HFFc6 (cell line): ENCODE measurements at regions not wholly inside any gene's neighbourhood (a gene's known extent, or its start where the extent isn't known, plus 50 kb on each side); places are given as distances from the start of the nearest gene placed in this dataset.
"Not testable (repeated sequence)": the region's sequence is repeated elsewhere in the genome, so short reads cannot be mapped to it uniquely, and the experiment has no call there.

Source experiments
- DNase-seq: peaks from one replicate; pipeline ENCODE4 v3.0.0-alpha.2; 2018
- H3K27ac Mint-ChIP-seq: 2 replicates; pipeline ENCODE4 v1.8.0; 2020; ENCODE audit warnings: mild to moderate bottlenecking, mixed read lengths
- H3K27me3 Mint-ChIP-seq: 2 replicates; pipeline ENCODE4 v1.8.0; 2021; ENCODE audit warnings: mild to moderate bottlenecking, moderate library complexity, mixed read lengths; ENCODE audit not compliant: insufficient read depth
- H3K36me3 Mint-ChIP-seq: 2 replicates; pipeline ENCODE4 v1.8.0; 2021; ENCODE audit warnings: low read depth, mixed read lengths
- H3K4me1 Mint-ChIP-seq: 2 replicates; pipeline ENCODE4 v1.8.0; 2020; ENCODE audit warnings: low read depth, mixed read lengths
- H3K4me3 Mint-ChIP-seq: 2 replicates; pipeline ENCODE4 v1.8.0; 2020; ENCODE audit warnings: mild to moderate bottlenecking, moderate library complexity, mixed read lengths
- H3K9me3 Mint-ChIP-seq: 2 replicates; pipeline ENCODE4 v1.8.0; 2020; ENCODE audit warnings: mild to moderate bottlenecking, mixed read lengths
- TF ChIP-seq, protein P1 (sequence below): fragments of 200-600 bp; sonication (generic); IDR thresholded peaks from 2 replicates; pipeline ENCODE4 v1.5.0; 2021; ENCODE audit warnings: antibody characterized with exemption, mild to moderate bottlenecking

DNA sequence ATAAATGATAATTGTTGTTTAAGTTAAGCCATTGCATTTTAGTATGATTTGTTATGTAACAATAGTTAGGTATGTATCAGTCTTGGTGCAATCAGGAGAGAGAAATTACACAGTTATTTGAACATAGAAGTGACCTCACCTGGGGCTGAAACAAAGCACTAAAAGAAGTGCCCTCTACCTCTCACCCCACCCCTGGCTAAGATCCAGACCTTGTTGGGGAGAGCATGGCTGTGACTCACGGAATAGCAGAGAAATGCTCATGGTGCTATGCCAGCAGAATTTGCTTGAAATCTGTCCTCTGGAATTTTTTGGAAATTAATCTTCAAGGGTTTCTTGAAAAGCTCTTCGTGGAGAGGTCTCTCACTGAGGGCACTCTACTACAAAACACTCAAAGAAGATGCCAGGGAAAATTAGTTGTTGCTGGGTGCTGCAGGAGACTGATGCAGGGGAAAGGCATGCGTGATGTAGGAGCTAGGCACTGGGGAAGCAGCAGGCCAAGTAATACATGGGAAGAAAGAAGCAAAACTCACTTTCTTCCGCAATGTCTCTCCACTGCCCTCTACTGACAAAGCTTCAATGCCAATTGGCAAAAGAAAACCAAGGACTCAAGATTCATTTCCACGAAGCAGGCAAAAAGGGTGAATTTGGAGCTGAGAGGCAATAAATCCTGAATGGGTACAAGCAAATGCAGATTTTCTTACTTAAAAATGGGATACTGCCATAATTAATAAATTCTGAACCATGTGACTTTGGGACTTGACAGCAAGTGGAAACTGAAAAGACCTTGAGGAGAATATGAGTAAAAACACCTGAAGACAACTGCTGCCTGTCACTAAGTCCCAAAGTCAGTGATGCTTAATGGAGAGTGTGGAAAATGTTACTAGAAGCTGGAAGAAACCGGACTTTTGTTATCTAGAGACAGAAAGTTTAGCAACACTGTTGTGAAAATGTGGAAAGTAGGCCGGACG is 136.3 kb upstream of the ZNF184 start:
- H3K4me1 Mint-ChIP-seq: peaks cover 32% of the 10 kb centered on the region

DNA sequence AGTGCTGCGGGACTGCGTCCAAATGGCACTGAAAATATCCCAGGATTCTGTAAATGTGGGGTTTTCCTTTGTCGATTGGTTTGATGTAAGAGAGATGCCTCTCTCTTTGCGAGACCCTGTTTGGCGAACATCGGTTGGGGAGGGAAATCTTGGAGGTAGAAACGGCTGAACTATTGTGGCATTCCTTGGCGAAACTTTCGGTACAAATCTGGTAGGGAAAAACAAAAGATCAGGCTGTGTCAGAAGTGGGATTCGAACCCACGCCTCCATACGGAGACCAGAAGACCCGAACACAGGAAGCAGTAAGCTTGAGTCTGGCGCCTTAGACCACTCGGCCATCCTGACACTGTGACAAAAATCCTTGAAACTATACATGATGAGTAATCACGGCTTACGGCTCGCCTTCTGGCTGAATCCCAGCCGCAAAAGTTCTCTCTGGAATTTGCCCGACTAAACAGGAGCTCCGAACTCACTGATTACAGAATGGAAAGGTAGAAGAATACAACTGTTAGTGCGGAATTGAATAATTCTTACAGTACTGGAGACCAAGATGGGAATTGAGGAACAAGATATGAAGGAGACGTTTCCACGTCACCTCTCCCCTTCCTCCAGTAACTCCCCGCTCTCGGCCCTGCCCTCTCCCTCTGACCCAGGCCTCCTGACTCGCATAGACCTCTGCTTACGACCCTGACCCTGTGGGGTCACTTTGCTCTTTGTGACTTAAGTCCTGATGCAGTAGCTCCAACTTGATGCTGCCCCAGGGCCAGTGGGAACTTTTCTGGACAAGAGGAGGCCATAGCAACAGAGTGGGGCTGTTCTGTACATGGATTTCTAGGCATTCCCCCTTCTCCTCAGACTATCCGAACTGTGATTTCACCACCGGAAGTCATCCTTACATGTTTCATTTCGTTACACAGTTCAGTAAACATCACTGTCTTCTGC is 132.8 kb upstream of the ZNF184 start:
- Mint-ChIP-seq H3K36me3 (no peaks in the 10 kb centered on the region), H3K9me3 (no peaks in the 10 kb centered on the region), H3K4me1 (peaks cover 45% of the 10 kb centered on the region), H3K27ac (peak overlapping the region; percentile 68), H3K4me3 (peak overlapping the region; percentile 93), H3K27me3 (peaks cover 6% of the 10 kb centered on the region)
- TF ChIP-seq, protein P1, sequence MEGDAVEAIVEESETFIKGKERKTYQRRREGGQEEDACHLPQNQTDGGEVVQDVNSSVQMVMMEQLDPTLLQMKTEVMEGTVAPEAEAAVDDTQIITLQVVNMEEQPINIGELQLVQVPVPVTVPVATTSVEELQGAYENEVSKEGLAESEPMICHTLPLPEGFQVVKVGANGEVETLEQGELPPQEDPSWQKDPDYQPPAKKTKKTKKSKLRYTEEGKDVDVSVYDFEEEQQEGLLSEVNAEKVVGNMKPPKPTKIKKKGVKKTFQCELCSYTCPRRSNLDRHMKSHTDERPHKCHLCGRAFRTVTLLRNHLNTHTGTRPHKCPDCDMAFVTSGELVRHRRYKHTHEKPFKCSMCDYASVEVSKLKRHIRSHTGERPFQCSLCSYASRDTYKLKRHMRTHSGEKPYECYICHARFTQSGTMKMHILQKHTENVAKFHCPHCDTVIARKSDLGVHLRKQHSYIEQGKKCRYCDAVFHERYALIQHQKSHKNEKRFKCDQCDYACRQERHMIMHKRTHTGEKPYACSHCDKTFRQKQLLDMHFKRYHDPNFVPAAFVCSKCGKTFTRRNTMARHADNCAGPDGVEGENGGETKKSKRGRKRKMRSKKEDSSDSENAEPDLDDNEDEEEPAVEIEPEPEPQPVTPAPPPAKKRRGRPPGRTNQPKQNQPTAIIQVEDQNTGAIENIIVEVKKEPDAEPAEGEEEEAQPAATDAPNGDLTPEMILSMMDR: no peak
- DNase-seq: peak; percentile 90

More for the DNA sequence above, 136.3 kb upstream of the ZNF184 start:
- Mint-ChIP-seq H3K9me3 (no peaks in the 10 kb centered on the region), H3K4me3 (peak overlapping the region; percentile 18; the same call in 1 of the 2 replicates), H3K27me3 (peaks cover 14% of the 10 kb centered on the region), H3K27ac (no peak overlapping the region), H3K36me3 (no peaks in the 10 kb centered on the region)
- DNase-seq: peak; percentile 85
- TF ChIP-seq, protein P1: peak; percentile 82

DNA sequence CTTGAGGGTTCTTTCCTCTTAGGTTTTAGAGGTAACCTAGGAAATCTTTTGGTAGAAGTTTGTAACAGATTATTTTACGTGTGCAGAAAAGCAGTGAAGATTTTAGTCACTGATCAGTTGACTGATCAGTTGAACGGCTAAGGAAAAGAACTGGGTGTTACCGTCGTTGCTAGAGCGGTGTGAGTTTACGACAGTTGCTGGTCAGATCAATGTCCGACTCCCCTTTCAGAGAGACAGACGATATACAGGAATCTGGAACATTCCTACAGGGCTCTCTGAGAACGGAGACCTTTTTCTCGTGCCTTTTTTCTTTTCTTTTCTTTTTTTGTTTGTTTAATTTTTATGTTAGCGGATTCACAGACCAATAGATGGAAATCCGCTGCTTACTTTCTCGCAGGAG is 132.1 kb upstream of the ZNF184 start:
- Mint-ChIP-seq H3K4me3 (peak overlapping the region; percentile 93), H3K27me3 (peaks cover 6% of the 10 kb centered on the region), H3K4me1 (peaks cover 45% of the 10 kb centered on the region), H3K9me3 (no peaks in the 10 kb centered on the region), H3K36me3 (no peaks in the 10 kb centered on the region), H3K27ac (peak overlapping the region; percentile 68)
- TF ChIP-seq, protein P1: no peak
- no peak for DNase-seq

DNA sequence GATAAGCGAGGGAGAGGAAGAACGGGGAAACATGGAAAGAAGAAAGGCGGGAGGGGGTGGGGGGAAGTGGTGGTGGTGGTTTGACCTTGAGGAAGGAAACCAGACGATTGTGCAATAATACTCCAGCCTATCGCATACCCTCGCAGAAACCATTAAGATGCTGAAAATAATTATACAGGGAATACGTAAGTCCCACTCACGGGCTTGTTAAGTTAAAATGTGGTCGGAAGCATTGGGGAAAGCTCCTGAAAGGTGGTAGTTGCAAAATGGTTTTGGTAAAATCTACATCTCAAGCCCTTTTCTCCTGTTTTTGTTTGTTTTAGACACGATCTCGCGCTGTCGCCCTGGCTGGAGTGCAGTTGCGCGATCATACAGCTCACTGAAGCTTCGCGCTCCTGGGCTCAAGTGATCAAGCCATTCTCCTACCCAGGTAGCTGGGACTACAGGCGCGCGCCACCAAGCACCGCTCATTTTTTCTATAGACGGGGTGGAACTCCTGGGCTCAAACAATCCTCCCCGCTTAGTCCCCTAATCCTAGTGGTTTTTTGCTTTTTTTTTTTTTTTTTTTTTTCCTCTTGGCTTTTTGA is 128.9 kb upstream of the ZNF184 start:
- H3K27me3 Mint-ChIP-seq: peaks cover 6% of the 10 kb centered on the region
- TF ChIP-seq, protein P1: no peak
- no peak overlapping the region for H3K27ac Mint-ChIP-seq
- H3K36me3 Mint-ChIP-seq: no peaks in the 10 kb centered on the region
- H3K4me1 Mint-ChIP-seq: peaks cover 33% of the 10 kb centered on the region
- peak overlapping the region; percentile 83 for H3K4me3 Mint-ChIP-seq
- no peak for DNase-seq
- H3K9me3 Mint-ChIP-seq: no peaks in the 10 kb centered on the region

DNA sequence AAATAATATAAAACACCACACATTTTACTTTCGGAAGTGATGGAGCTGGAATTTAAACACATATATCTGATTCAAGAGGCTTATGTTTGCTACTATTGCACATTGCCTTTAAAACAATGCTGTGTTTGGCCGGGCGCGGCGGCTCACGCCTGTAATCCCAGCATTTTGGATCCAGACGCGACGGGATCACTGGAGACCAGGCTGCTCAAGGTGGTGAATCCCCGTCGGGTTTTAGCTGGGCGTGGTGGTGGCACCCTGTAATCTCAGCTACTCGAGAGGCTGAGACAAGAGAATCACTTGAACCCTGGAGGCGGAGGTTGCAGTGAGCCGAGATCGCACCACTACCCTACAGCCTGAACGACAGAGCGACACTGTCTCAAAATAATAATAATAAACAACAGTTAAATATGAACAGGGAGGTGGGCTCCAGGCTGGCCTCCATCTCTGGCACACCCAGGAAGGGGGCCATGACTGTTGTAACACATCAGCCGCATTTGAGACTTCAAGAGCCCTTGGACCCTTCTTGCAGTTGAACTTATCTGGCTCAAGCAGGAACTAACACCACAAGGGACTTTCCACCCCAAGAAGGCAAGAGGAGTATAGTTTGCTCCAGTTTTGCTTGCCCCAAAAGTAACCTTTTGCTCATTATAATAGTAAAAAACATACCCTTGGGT is 127.1 kb upstream of the ZNF184 start:
- H3K4me1 Mint-ChIP-seq: peaks cover 20% of the 10 kb centered on the region
- no peaks in the 10 kb centered on the region for H3K36me3 Mint-ChIP-seq
- no peaks in the 10 kb centered on the region for H3K9me3 Mint-ChIP-seq
- DNase-seq: no peak
- no peak overlapping the region for H3K27ac Mint-ChIP-seq
- no peak overlapping the region for H3K4me3 Mint-ChIP-seq
- H3K27me3 Mint-ChIP-seq: peaks cover 3% of the 10 kb centered on the region
- TF ChIP-seq, protein P1: no peak

DNA sequence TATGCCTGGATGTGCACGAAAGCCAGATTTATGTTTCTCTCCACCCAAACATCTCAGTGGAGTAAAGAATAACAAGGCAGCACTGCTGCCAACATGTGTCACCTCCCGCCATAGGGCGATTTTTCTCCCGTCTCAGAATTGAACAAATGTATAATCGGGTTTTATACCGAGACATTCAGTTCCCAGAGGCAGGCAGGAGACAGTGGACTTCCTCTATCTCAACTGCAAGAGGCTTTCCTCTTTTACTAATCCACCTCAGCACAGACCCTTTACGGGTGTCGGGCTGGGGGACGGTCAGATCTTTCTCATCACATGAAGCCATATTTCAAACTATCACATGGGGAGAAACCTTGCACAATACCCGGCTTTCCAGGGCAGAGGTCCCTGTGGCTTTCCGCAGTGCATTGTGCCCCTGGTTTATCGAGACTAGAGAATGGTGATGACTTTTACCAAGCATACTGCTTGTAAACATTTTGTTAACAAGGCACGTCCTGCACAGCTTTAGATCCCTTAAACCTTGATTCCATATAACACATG is 124.2 kb upstream of the ZNF184 start:
- H3K27ac Mint-ChIP-seq, H3K36me3 Mint-ChIP-seq, DNase-seq, H3K27me3 Mint-ChIP-seq, H3K4me3 Mint-ChIP-seq, H3K9me3 Mint-ChIP-seq: not testable (repeated sequence)
- peaks cover 13% of the 10 kb centered on the region for H3K4me1 Mint-ChIP-seq
